GM13976 (cell line): ENCODE measurements at regions not wholly inside any gene's neighbourhood (a gene's known extent, or its start where the extent isn't known, plus 50 kb on each side); places are given as distances from the start of the nearest gene placed in this dataset.
A peak's percentile ranks its signal among the peaks of the same experiment; 100 is the strongest.

ENCODE experiments used
- DNase-seq: peaks from one replicate; pipeline ENCODE4 v3.0.0; 2012; ENCODE audit warnings: low spot score
- CTCF ChIP-seq: IDR thresholded peaks from 2 replicates; pipeline ENCODE4 v1.5.1; 2012; ENCODE audit warnings: borderline replicate concordance, mild to moderate bottlenecking; ENCODE audit not compliant: insufficient read depth; ENCODE audit errors: extremely low read depth, missing control alignments, control extremely low read depth
- in situ Hi-C: fragments of 300-500 bp; cut with MboI; formaldehyde crosslinking; loops from one replicate; pipeline ENCODE4 v1.12.0; 2022; ENCODE audit warnings: low sequenced_read_pairs, mixed read lengths, inconsistent platforms; ENCODE audit not compliant: unreplicated experiment

- no peak for TF ChIP-seq CTCF
- in situ Hi-C loops = no loop called here
- DNase-seq = no peak
These were observed 180.3 kb upstream of the WWC1 start for GRCh38 chr5:168110870-168111832.

GRCh38 chr5:168114444-168115017, 176.9 kb upstream of the WWC1 start:
- in situ Hi-C loops = loop anchor here (5.0 kb wide), 1 partner anchor 108 kb away; no protein-coding TSS in a partner anchor
- peak; percentile 81 for TF ChIP-seq CTCF
- peak; percentile 67 for DNase-seq

GRCh38 chr5:168117469-168117868, 174.0 kb upstream of the WWC1 start:
- in situ Hi-C loops = loop anchor here (5.0 kb wide), 1 partner anchor 105 kb away; no protein-coding TSS in a partner anchor

GRCh38 chr5:168118042-168118668, 173.3 kb upstream of the WWC1 start:
- DNase-seq = no peak
- in situ Hi-C loops = loop anchor here (5.0 kb wide), 1 partner anchor 104 kb away; no protein-coding TSS in a partner anchor
- TF ChIP-seq CTCF = no peak

More at GRCh38 chr5:168117469-168117868, 174.0 kb upstream of the WWC1 start:
- TF ChIP-seq CTCF = no peak
- no peak for DNase-seq

- TF ChIP-seq CTCF = no peak
- in situ Hi-C loops = no loop called here
- DNase-seq = no peak
These were observed 170.9 kb upstream of the WWC1 start for GRCh38 chr5:168120401-168121137.

- in situ Hi-C loops = no loop called here
- DNase-seq = no peak
- no peak for TF ChIP-seq CTCF
These were observed 170.3 kb upstream of the WWC1 start for GRCh38 chr5:168121138-168121494.
